Nephron progenitor cell (in vitro differentiated cells): ENCODE measurements at regions not wholly inside any gene's neighbourhood (a gene's known extent, or its start where the extent isn't known, plus 50 kb on each side); places are given as distances from the start of the nearest gene placed in this dataset.

Experiments
- DNase-seq: peaks from one replicate; pipeline ENCODE4 v3.0.0; 2021
- H3K27ac Mint-ChIP-seq: 2 replicates; pipeline ENCODE4 v1.8.0; 2021; ENCODE audit warnings: mild to moderate bottlenecking, moderate library complexity, mixed read lengths
- H3K27me3 Mint-ChIP-seq: 2 replicates; pipeline ENCODE4 v1.8.0; 2021; ENCODE audit warnings: mild to moderate bottlenecking, low read depth, mixed read lengths; ENCODE audit not compliant: poor library complexity
- H3K36me3 Mint-ChIP-seq: 2 replicates; pipeline ENCODE4 v1.8.0; 2021; ENCODE audit warnings: low read depth, mixed read lengths
- H3K4me1 Mint-ChIP-seq: 2 replicates; pipeline ENCODE4 v1.8.0; 2021; ENCODE audit warnings: mixed read lengths
- H3K4me3 Mint-ChIP-seq: 2 replicates; pipeline ENCODE4 v1.8.0; 2021; ENCODE audit warnings: mild to moderate bottlenecking, moderate library complexity, mixed read lengths
- H3K9me3 Mint-ChIP-seq: 2 replicates; pipeline ENCODE4 v1.8.0; 2021; ENCODE audit warnings: mild to moderate bottlenecking, moderate library complexity, mixed read lengths
- TF ChIP-seq, protein P1 (sequence below): fragments of 200-600 bp; sonication (generic); IDR thresholded peaks from 2 replicates; pipeline ENCODE4 v1.5.0; 2021; ENCODE audit warnings: antibody characterized with exemption

DNA sequence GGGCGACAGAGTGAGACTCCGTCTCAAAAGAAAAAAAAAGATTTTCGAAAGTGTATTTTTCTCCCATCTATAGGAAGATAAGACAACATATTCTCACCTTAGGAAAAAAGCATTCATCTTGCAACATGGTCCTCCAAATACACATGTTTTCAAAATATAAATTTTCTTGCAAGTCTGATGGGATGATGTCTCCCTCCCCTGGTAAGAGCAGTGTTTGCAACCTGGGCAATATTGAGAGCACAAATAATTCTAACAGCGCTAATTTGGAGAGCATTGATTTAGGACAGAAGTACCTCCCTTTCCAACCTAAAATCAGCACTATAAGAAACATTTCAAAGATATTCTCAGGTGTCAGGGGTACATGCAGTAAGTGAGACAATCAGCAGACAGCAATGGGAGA lies 61.0 kb upstream of the SHISA2 start:
- no peaks in the 10 kb centered on the region for H3K9me3 Mint-ChIP-seq
- DNase-seq = no peak
- no peaks in the 10 kb centered on the region for H3K4me1 Mint-ChIP-seq
- no peak overlapping the region for H3K27ac Mint-ChIP-seq
- TF ChIP-seq, protein P1, sequence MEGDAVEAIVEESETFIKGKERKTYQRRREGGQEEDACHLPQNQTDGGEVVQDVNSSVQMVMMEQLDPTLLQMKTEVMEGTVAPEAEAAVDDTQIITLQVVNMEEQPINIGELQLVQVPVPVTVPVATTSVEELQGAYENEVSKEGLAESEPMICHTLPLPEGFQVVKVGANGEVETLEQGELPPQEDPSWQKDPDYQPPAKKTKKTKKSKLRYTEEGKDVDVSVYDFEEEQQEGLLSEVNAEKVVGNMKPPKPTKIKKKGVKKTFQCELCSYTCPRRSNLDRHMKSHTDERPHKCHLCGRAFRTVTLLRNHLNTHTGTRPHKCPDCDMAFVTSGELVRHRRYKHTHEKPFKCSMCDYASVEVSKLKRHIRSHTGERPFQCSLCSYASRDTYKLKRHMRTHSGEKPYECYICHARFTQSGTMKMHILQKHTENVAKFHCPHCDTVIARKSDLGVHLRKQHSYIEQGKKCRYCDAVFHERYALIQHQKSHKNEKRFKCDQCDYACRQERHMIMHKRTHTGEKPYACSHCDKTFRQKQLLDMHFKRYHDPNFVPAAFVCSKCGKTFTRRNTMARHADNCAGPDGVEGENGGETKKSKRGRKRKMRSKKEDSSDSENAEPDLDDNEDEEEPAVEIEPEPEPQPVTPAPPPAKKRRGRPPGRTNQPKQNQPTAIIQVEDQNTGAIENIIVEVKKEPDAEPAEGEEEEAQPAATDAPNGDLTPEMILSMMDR = peak; percentile 46
- no peaks in the 10 kb centered on the region for H3K36me3 Mint-ChIP-seq
- no peak overlapping the region for H3K4me3 Mint-ChIP-seq
- peaks cover 4% of the 10 kb centered on the region for H3K27me3 Mint-ChIP-seq

DNA sequence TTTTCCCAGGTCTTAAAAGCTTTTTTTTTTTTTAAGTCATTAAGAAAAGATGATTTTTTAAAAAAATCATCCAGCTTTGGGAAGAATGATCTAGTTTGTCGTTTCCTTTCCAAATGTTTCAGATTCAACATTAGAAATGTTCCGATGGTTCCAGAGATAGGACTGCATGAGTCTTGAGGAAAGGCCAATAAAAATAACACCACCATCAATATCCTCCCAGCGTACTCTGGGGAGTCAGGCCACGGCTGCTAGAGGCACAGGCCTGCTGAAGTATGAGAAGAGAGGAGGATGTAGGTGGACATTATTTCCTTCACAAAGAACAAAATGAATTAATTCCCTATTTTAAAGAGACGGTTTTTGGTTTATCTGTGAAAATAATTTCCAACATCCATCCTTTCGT lies 60.0 kb upstream of the SHISA2 start:
- Mint-ChIP-seq H3K27ac (no peak overlapping the region), H3K4me1 (no peaks in the 10 kb centered on the region), H3K9me3 (no peaks in the 10 kb centered on the region), H3K4me3 (no peak overlapping the region), H3K27me3 (peaks cover 4% of the 10 kb centered on the region), H3K36me3 (no peaks in the 10 kb centered on the region)
- TF ChIP-seq, protein P1 = no peak
- DNase-seq = no peak
